Heart right ventricle (tissue), 16 donors: ENCODE measurements at regions not wholly inside any gene's neighbourhood (a gene's known extent, or its start where the extent isn't known, plus 50 kb on each side); places are given as distances from the start of the nearest gene placed in this dataset.

Source experiments
- ATAC-seq, 8 donors: fragments of 200-7000 bp; cut with Tn5 transposase; one replicate each; pipeline ENCODE4 v1.9.1; 2020; ENCODE audit warnings: mild to moderate bottlenecking in 8 of 8, moderate library complexity in 8 of 8, moderate number of reproducible peaks in 1 of 8
- DNase-seq, 2 donors: peaks; one replicate each; pipeline ENCODE4 v3.0.0-alpha.2; 2020
- H3K27ac ChIP-seq, 10 donors: fragments of 200-600 bp; sonication (generic) in 2 of 10; one replicate each; pipeline versions ENCODE4 v1.5.0 to v1.8.0; 2020 to 2022; ENCODE audit warnings: mild to moderate bottlenecking in 3 of 10
- H3K27me3 ChIP-seq, 7 donors: fragments of 200-600 bp; one replicate each; pipeline ENCODE4 v1.8.0; 2021 to 2022; ENCODE audit warnings: mild to moderate bottlenecking in 2 of 7
- H3K36me3 ChIP-seq, 9 donors: fragments of 200-600 bp; sonication (generic) in 1 of 9; one replicate each; pipeline versions ENCODE4 v1.5.0 to v1.8.0; 2020 to 2022; ENCODE audit warnings: mild to moderate bottlenecking in 2 of 9
- H3K4me1 ChIP-seq, 9 donors: fragments of 200-600 bp; sonication (generic) in 1 of 9; one replicate each; pipeline versions ENCODE4 v1.5.0 to v1.8.0; 2020 to 2022; ENCODE audit warnings: mild to moderate bottlenecking in 4 of 9
- H3K4me3 ChIP-seq, 10 donors: fragments of 200-600 bp; sonication (generic) in 2 of 10; one replicate each; pipeline versions ENCODE4 v1.5.0 to v1.8.0; 2020 to 2022; ENCODE audit warnings: mild to moderate bottlenecking in 7 of 10, moderate library complexity in 2 of 10
- H3K9me3 ChIP-seq, 11 donors: fragments of 200-600 bp in 10 of 11; sonication (generic) in 2 of 11; one replicate each; pipeline versions ENCODE4 v1.5.0 to v1.8.0; 2013 to 2022; ENCODE audit warnings: mild to moderate bottlenecking in 2 of 11, control low read depth in 1 of 11, moderate library complexity in 1 of 11
- whole genome bisulfite sequencing, 2 donors: extraction: QIAGEN DNeasy Blood & Tissue Kit; methylation state at CpG; one replicate each; pipeline ENCODE4 v1.1.7; 2013; ENCODE audit warnings: inconsistent platforms in 1 of 2; 5-methylcytosine and 5-hydroxymethylcytosine counted together
- intact Hi-C, 10 donors: fragments of 100-400 bp; cut with DNase I; formaldehyde crosslinking; loops; one replicate each; pipeline versions ENCODE4 v1.11.1 to v1.14.2; 2022
- TF ChIP-seq, protein P1 (sequence below), 9 donors: fragments of 200-600 bp; sonication (generic) in 2 of 9; IDR thresholded peaks; one replicate each; pipeline versions ENCODE4 v1.5.0 to v1.8.0; 2021 to 2022; ENCODE audit warnings: antibody characterized with exemption in 9 of 9, mild to moderate bottlenecking in 5 of 9, moderate library complexity in 1 of 9
- donor health status: Arrhythmogenic right ventricular cardiomyopathy.
- donor health status: ischemic (EF 13 %, LVEDD 7.1; RV severe dilation, severe dysfunction).
- donor health status: healthy with polysubstance abuse.
- donor health status: DM: no; HTN: yes; CAD: no.
- donor health status: DM: no; HTN: no; CAD: no.
- donor health status: ischemic (EF 25% LVEDD 6.9; RV normal size, moderate dysfunction).
- donor health status: ischemic (EF 25% LVEDD 5.7; RV mildly dilated, moderate dysfunction).
- donor health status: healthy.
- donor health status: DM: yes; HTN: yes; CAD: no.
- donor health status: Ischemic cardiomyopathy.
- donor health status: ischemic (EF 35%, LVEDD 5.7; RV mildly dilated, moderate dysfunction).
- donor health status: nonischemic (EF 11% LVEDD 7.7; RV severe dilation, severe dysfunction).
- donor health status: DM: yes; HTN: yes; CAD: no.
- donor health status: PGD.
- donor health status: ischemic (EF 29% LVEDD 5.4; RV normal size, mild dysfunction).
- donor health status: nonischemic (EF 23%, LVEDD 6.1; RV moderate dilation, normal function).

DNA sequence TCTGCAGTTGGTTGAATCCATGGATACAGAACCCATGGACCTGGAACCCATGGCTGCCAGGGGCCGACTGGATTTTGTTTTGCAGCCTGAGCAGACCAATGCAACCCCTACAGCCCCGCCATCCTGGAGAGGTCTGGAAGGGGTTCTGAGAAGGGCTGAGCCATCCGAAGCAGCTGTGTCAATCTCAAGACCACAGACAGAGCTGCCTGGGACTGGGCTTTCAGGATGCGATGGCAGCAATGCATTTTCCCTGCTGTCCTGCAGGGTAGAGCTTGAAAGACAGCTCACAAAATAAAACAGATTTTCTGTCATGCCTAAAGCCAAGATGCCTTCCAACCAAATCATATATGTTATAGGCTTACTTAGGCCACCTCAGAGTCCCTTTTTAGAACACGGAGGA is 125.8 kb upstream of the NXT1 start:
- H3K36me3 ChIP-seq = no peaks in the 10 kb centered on the region
- TF ChIP-seq, protein P1, sequence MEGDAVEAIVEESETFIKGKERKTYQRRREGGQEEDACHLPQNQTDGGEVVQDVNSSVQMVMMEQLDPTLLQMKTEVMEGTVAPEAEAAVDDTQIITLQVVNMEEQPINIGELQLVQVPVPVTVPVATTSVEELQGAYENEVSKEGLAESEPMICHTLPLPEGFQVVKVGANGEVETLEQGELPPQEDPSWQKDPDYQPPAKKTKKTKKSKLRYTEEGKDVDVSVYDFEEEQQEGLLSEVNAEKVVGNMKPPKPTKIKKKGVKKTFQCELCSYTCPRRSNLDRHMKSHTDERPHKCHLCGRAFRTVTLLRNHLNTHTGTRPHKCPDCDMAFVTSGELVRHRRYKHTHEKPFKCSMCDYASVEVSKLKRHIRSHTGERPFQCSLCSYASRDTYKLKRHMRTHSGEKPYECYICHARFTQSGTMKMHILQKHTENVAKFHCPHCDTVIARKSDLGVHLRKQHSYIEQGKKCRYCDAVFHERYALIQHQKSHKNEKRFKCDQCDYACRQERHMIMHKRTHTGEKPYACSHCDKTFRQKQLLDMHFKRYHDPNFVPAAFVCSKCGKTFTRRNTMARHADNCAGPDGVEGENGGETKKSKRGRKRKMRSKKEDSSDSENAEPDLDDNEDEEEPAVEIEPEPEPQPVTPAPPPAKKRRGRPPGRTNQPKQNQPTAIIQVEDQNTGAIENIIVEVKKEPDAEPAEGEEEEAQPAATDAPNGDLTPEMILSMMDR (IDR thresholded peaks at IDR 0.05) = no peak
- H3K27ac ChIP-seq = peak overlapping the region in 1 of 10 donors; percentile 24
- DNase-seq (no peak), ATAC-seq (peak in 1 of 8 donors; percentile 6)
- no peak overlapping the region for H3K4me3 ChIP-seq
- WGBS, 2 donors = 88 to 89% methylated on average over 5 of the region's 5 CpGs
- peaks cover 0 to 34% (median 18%) of the 10 kb centered on the region in 11 donors for H3K9me3 ChIP-seq
- H3K27me3 ChIP-seq = peaks cover 0 to 4% (median 0%) of the 10 kb centered on the region in 7 donors
- peaks cover 0 to 30% (median 9%) of the 10 kb centered on the region in 9 donors for H3K4me1 ChIP-seq
- intact Hi-C loops = loop anchor here in 1 of 10 donors (5.0 kb wide), 1 partner anchor 173 kb away; no protein-coding TSS in a partner anchor

DNA sequence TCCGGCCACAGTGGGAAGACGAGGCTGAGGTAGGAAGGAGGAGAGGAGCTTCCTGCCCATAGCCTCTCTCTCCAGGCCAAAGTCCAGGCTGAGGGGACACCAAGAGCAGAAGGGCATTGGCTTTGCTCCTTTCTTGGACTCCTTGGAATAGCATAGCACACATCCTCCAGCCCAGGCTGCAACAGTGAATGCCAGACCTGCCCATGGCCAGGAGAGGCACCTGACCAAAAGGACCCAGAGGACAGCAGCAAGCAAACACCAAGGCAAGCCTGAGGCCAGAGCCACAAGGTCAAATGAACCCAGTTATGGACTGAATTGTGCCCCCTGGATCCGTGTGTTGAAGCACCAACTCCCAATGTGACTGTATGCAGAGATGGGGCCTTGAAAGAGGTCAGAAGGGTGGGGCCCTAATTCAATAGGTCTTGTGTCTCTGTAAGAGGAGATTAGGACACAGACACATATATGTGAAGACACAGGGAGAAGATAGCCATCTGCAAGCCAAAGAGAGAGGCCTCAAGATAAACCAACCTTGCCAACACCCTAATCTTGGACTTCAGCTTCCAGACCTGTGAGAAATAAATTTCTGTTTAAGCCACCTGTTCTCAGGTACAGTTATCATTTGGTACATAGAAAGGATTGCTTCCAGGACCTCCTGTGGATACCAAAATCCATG is 126.5 kb upstream of the NXT1 start:
- peaks cover 0 to 39% (median 18%) of the 10 kb centered on the region in 11 donors for H3K9me3 ChIP-seq
- no peak for DNase-seq
- H3K27me3 ChIP-seq = peaks cover 0 to 4% (median 0%) of the 10 kb centered on the region in 7 donors
- H3K27ac ChIP-seq = no peak overlapping the region
- intact Hi-C loops = no loop called here
- H3K36me3 ChIP-seq = no peaks in the 10 kb centered on the region
- peaks cover 0 to 26% (median 5%) of the 10 kb centered on the region in 9 donors for H3K4me1 ChIP-seq
- ATAC-seq = no peak
- TF ChIP-seq, protein P1 (IDR thresholded peaks at IDR 0.05) = no peak
- WGBS, 2 donors = 87 to 92% methylated on average over 3 of the region's 3 CpGs
- H3K4me3 ChIP-seq = no peak overlapping the region

DNA sequence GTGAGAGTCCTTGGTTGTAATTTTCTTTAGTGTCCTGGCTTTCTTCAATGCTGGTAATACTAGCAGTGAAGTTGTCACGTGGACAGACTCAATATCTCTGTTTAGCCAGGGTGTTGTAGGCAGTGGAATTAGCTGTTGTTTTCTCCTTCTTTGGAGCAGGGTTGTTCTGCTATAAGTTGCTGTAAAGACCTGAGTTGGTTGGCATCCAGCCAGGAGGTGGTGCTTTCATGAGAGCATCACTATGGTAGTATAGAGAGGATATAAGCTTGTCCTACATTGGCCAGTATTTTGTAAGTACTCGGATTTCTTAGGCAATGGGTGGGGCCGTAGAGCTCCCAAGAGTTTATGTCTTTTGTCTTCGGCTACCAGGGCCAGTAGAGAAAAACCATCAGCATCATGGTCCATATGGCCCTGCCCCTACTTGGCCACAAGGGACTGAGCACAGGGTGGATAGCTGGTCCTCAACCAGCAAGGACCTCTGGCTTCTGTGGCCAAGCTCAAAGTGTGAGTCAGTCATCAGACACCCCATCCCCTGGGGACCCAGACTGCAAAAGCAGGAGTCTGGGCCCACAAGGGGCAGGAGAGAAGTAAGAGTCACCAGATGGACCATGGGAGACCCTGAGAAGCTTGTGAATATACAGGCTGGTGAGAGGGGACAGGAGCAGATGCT is 127.9 kb upstream of the NXT1 start:
- intact Hi-C loops = no loop called here
- no peak for ATAC-seq
- WGBS, 2 donors = 90% methylated on average over 4 of the region's 4 CpGs
- DNase-seq = no peak
- Histone ChIP-seq H3K27ac (no peak overlapping the region), H3K9me3 (peaks cover 0 to 52% (median 19%) of the 10 kb centered on the region in 11 donors), H3K4me1 (peaks cover 0 to 20% (median 0%) of the 10 kb centered on the region in 9 donors), H3K36me3 (no peaks in the 10 kb centered on the region), H3K4me3 (no peak overlapping the region), H3K27me3 (peaks cover 0 to 4% (median 0%) of the 10 kb centered on the region in 7 donors)
- TF ChIP-seq, protein P1 (IDR thresholded peaks at IDR 0.05) = no peak

DNA sequence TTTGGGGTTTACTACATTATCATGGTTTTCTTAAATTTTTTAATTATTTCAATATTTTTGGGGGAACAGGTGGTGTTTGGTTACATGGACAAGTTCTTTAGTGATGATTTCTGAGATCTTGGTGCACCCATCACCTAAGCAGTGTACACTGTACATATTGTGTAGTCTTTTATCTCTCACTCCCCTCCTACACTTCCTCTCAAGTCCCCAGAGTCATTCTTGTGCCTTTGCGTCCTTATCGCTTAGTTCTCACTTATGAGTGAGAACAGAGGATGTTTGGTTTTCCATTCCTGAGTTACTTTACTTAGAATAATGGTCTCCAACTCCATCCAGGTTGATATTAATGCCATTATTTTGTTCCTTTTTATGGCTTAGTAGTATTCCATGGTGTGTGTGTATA is 130.9 kb upstream of the CD93 start:
- TF ChIP-seq, protein P1 (IDR thresholded peaks at IDR 0.05) = no peak
- H3K27me3 ChIP-seq = no peaks in the 10 kb centered on the region
- ATAC-seq (no peak), DNase-seq (no peak)
- H3K9me3 ChIP-seq = peaks cover 0 to 37% (median 16%) of the 10 kb centered on the region in 11 donors
- H3K27ac ChIP-seq = no peak overlapping the region
- no peaks in the 10 kb centered on the region for H3K36me3 ChIP-seq
- 44 to 57% methylated on average over 2 of the region's 2 CpGs for WGBS, 2 donors
- intact Hi-C loops = no loop called here
- no peak overlapping the region for H3K4me3 ChIP-seq
- no peaks in the 10 kb centered on the region for H3K4me1 ChIP-seq
